Endothelial cell of umbilical vein (primary cell): ENCODE measurements at regions not wholly inside any gene's neighbourhood (a gene's known extent, or its start where the extent isn't known, plus 50 kb on each side); places are given as distances from the start of the nearest gene placed in this dataset.

Experiments used
- CTCF ChIP-seq, 2 donors: IDR thresholded peaks; 1 replicate in 1 of 2; 2 replicates in 1 of 2; pipeline ENCODE4 v1.5.1; 2011; ENCODE audit warnings: low read length in 2 of 2, mild to moderate bottlenecking in 2 of 2, moderate library complexity in 2 of 2, control low read depth in 1 of 2, inconsistent platforms in 1 of 2, low read depth in 1 of 2; ENCODE audit not compliant: insufficient read depth in 1 of 2; ENCODE audit errors: extremely low read depth in 1 of 2
- EZH2 ChIP-seq: IDR thresholded peaks from 2 replicates; pipeline ENCODE4 v1.6.1; 2012; ENCODE audit warnings: borderline replicate concordance, low read depth, mild to moderate bottlenecking, moderate library complexity, low read length, inconsistent platforms; ENCODE audit not compliant: severe bottlenecking
- FOS ChIP-seq: IDR thresholded peaks from 2 replicates; pipeline ENCODE4 v1.6.1; 2011; ENCODE audit warnings: mild to moderate bottlenecking, low read length, moderate library complexity, borderline replicate concordance; ENCODE audit not compliant: insufficient read depth
- GATA2 ChIP-seq: IDR thresholded peaks from 2 replicates; pipeline ENCODE4 v1.7.0; 2011; ENCODE audit warnings: low read depth, mild to moderate bottlenecking, moderate library complexity, mixed read lengths, low read length; ENCODE audit not compliant: insufficient read length, insufficient read depth
- JUN ChIP-seq: IDR thresholded peaks from 2 replicates; pipeline ENCODE4 v1.6.1; 2011; ENCODE audit warnings: borderline replicate concordance, low read depth; ENCODE audit not compliant: insufficient read length, insufficient read depth
- MAX ChIP-seq: IDR thresholded peaks from 2 replicates; pipeline ENCODE4 v1.6.1; 2011; ENCODE audit not compliant: insufficient read depth, insufficient read length
- POLR2A ChIP-seq: IDR thresholded peaks from 2 replicates; pipeline ENCODE4 v1.6.1; 2012; ENCODE audit warnings: low read depth, mild to moderate bottlenecking, control low read depth, low read length
- POLR2AphosphoS5 ChIP-seq: IDR thresholded peaks from 2 replicates; pipeline ENCODE4 v1.6.1; 2012; ENCODE audit warnings: low read depth, mild to moderate bottlenecking, control low read depth, low read length, moderate library complexity; ENCODE audit not compliant: insufficient read depth

- TF ChIP-seq POLR2A: no peak
- TF ChIP-seq CTCF (IDR thresholded peaks at IDR 0.05; ENCODE audit: extremely low read depth in 1 of 2, insufficient read depth in 1 of 2, low read depth in 1 of 2, low read length in 2 of 2): no peak
- no peak for TF ChIP-seq EZH2
- TF ChIP-seq POLR2AphosphoS5: no peak
- no peak for TF ChIP-seq JUN
- no peak for TF ChIP-seq GATA2
- no peak for TF ChIP-seq FOS
- no peak for TF ChIP-seq MAX
Observed at GRCh38 chr5:63025679-63026078, 447.1 kb downstream of the LRRC70 start.
